ENCODE measurements at regions not wholly inside any gene's neighbourhood (a gene's known extent, or its start where the extent isn't known, plus 50 kb on each side); places are given as distances from the start of the nearest gene placed in this dataset.
"Not testable (repeated sequence)": the region's sequence is repeated elsewhere in the genome, so short reads cannot be mapped to it uniquely, and the experiment has no call there.

DNA sequence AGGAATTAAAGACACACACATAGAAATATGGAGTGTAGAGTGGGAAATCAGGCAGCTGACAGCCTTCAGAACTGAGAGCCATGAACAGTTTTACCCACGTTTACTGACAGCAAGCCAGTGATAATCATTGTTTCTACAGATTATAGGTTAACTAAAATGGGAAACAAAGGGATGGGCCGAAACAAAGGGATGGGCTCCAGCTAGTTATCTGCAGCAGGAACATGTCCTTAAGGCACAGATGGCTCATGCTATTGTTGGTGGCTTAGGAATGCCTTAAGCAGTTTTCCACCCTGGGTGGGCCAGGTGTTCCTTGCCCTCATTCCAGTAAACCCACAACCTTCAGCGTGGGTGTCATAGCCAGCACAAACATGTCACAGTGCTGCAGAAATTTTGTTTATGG lies 355.7 kb upstream of the INTU start:
- peaks cover 22% of the 10 kb centered on the region for H3K9me3 ChIP-seq (ENCODE audit: insufficient read depth, low read depth, low read length)
- not testable (repeated sequence) for H3K27me3 ChIP-seq (ENCODE audit: insufficient read depth, low read length); H3K4me3 ChIP-seq (ENCODE audit: low read length); H3K4me1 ChIP-seq (ENCODE audit: insufficient read depth, low read length); H3K27ac ChIP-seq (ENCODE audit: low read length); H3K9ac ChIP-seq (ENCODE audit: low read depth, low read length); H3K36me3 ChIP-seq (ENCODE audit: insufficient read depth, low read depth, low read length)

DNA sequence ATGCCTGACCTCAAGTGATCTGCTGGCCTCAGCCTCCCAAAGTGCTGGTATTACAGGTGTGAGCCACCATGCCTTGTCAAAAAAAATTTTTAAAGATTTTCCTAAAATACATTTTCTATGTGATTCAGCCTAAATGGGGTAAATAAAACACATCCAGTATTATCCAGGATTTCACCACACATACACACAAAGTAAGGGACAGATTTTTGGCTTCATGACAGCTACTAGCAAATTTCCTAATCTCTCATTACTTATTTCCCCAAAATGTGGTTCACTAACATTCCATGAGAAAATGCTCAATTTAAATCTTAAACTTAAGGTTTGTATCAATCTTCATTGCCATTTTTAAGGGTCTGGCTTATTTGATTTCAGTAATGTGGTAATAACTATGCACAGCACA lies 348.5 kb upstream of the INTU start:
- H3K27ac ChIP-seq (ENCODE audit: low read length) = no peak overlapping the region
- no peak overlapping the region for H3K9ac ChIP-seq (ENCODE audit: low read depth, low read length)
- H3K9me3 ChIP-seq (ENCODE audit: insufficient read depth, low read depth, low read length) = no peaks in the 10 kb centered on the region; the same call in 1 of the 2 replicates
- H3K27me3 ChIP-seq (ENCODE audit: insufficient read depth, low read length) = no peaks in the 10 kb centered on the region
- H3K4me3 ChIP-seq (ENCODE audit: low read length) = no peak overlapping the region
- no peaks in the 10 kb centered on the region for H3K4me1 ChIP-seq (ENCODE audit: insufficient read depth, low read length)
- H3K36me3 ChIP-seq (ENCODE audit: insufficient read depth, low read depth, low read length) = no peaks in the 10 kb centered on the region

DNA sequence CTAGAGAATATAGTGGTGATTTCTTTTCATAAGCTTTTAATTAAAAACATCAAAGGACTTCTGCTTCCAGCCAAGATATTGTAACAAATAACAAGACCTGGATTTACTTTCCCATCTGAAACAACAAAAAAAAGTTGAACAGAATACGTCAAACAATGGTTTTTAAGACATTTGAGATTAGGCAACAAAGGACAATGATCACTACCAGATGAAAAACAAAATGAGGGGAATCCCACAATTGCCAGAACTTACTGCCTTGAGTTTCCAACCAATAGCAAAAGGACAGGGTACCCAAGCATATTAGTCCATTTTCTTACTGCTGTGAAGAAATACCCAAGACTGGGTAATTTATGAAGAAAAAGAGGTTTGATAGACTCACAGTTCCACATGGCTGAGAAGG lies 341.4 kb upstream of the INTU start:
- Histone ChIP-seq H3K36me3 (ENCODE audit: insufficient read depth, low read depth, low read length) (no peaks in the 10 kb centered on the region), H3K27me3 (ENCODE audit: insufficient read depth, low read length) (no peaks in the 10 kb centered on the region), H3K9me3 (ENCODE audit: insufficient read depth, low read depth, low read length) (peaks cover 19% of the 10 kb centered on the region), H3K4me3 (ENCODE audit: low read length) (no peak overlapping the region), H3K9ac (ENCODE audit: low read depth, low read length) (no peak overlapping the region), H3K4me1 (ENCODE audit: insufficient read depth, low read length) (no peaks in the 10 kb centered on the region), H3K27ac (ENCODE audit: low read length) (no peak overlapping the region)

DNA sequence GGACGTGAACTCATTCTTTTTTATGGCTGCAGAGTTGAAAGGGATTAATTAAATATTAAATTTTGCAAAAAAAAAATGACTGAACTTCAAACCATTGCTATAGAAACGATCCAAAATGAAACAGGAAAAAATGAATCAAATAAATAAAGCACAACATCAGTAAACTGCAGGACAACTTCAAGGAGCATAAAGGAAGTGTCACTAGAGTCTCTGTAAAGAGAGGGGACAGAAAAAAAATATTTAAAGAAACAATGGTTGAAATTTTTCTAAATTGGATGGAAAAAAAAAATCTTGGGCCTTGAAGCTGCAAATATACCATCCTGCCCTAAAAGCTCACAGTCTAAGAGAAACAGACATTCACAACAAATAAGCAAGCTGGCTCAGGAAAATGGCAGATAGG lies 339.3 kb upstream of the INTU start:
- peaks cover 29% of the 10 kb centered on the region for H3K9me3 ChIP-seq (ENCODE audit: insufficient read depth, low read depth, low read length)
- H3K27ac ChIP-seq (ENCODE audit: low read length) = no peak overlapping the region
- no peak overlapping the region for H3K4me3 ChIP-seq (ENCODE audit: low read length)
- H3K27me3 ChIP-seq (ENCODE audit: insufficient read depth, low read length) = no peaks in the 10 kb centered on the region
- no peaks in the 10 kb centered on the region for H3K4me1 ChIP-seq (ENCODE audit: insufficient read depth, low read length)
- no peak overlapping the region for H3K9ac ChIP-seq (ENCODE audit: low read depth, low read length)
- no peaks in the 10 kb centered on the region for H3K36me3 ChIP-seq (ENCODE audit: insufficient read depth, low read depth, low read length)

DNA sequence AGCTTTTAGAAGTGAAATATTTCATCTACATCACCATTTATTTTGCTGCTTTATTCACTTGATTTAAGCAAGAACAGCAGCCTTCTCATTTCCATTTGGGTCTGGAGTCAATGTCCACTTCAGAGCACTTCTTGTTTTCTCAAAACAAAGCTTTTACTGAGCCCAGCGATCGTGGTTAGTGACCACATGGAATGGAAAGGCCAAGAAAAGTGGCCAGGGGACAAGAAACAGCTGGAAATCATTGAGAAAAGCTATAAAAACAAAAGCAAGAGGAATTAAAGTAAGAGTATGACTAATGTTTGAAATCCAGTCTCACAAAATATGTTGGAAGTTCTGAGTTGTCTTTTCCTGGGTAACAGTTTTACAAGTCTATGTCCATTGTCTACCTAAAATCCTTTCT lies 328.4 kb upstream of the INTU start:
- Histone ChIP-seq H3K4me3 (ENCODE audit: low read length) (no peak overlapping the region), H3K9me3 (ENCODE audit: insufficient read depth, low read depth, low read length) (peaks cover 9% of the 10 kb centered on the region; the same call in 1 of the 2 replicates), H3K4me1 (ENCODE audit: insufficient read depth, low read length) (no peaks in the 10 kb centered on the region), H3K36me3 (ENCODE audit: insufficient read depth, low read depth, low read length) (no peaks in the 10 kb centered on the region), H3K27ac (ENCODE audit: low read length) (no peak overlapping the region), H3K27me3 (ENCODE audit: insufficient read depth, low read length) (no peaks in the 10 kb centered on the region), H3K9ac (ENCODE audit: low read depth, low read length) (no peak overlapping the region)

DNA sequence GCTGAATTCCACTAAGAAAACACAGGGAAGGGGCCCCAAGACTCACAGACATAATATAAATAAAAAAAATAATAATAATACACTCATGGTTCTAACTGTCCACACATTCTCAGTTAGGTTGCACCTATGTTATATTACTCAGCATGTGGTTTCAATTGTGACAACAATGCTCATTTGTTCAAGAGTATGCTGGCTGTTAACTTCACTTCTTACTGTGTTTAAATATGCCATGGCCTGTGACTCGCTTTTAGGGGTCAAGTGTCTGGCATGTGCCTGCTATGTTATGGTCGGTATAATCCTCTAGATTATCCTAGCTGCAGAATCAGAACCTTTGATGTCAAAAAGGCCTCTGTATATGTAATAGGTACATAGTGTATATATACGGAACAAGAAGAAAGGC lies 324.8 kb upstream of the INTU start:
- H3K4me1 ChIP-seq (ENCODE audit: insufficient read depth, low read length) = no peaks in the 10 kb centered on the region
- H3K27ac ChIP-seq (ENCODE audit: low read length) = no peak overlapping the region
- no peak overlapping the region for H3K9ac ChIP-seq (ENCODE audit: low read depth, low read length)
- no peak overlapping the region for H3K4me3 ChIP-seq (ENCODE audit: low read length)
- no peaks in the 10 kb centered on the region for H3K36me3 ChIP-seq (ENCODE audit: insufficient read depth, low read depth, low read length)
- H3K27me3 ChIP-seq (ENCODE audit: insufficient read depth, low read length) = no peaks in the 10 kb centered on the region
- H3K9me3 ChIP-seq (ENCODE audit: insufficient read depth, low read depth, low read length) = peaks cover 3% of the 10 kb centered on the region; the same call in 1 of the 2 replicates

DNA sequence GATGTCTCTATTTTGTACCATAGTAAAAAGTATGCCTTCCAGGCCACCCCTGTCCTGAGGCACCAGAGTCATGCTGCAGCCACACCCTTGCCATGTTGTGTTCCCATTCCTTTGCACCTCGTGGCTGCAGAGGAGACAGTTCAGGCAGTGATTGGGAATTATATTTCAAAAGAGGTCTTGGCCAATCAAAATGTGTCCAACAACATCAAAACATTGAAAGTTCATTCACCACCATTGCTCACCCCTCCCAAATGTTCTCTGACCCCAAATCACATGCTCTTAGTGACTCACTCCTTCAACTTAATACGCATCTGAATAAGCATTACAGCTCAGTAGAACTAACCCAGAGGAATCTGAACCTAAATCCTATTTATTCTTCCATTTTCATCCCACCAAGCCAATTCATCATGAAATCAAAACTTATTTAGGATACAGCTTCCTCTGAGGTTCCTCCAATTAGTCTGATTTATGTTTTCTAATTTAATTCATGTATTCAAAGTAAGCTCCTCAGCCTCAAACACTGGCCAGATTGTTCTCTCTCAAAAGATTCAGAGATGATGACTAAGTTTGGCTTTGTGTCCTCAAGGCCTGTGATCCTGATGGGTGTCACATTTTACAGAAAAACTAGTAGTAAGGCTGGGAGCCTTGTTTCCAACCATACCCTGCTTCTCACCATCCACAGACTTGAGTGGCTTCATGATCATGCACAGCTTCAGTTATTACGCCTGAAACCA lies 323.2 kb upstream of the INTU start:
- Histone ChIP-seq H3K4me1 (ENCODE audit: insufficient read depth, low read length) (no peaks in the 10 kb centered on the region), H3K9me3 (ENCODE audit: insufficient read depth, low read depth, low read length) (peaks cover 18% of the 10 kb centered on the region), H3K9ac (ENCODE audit: low read depth, low read length) (no peak overlapping the region), H3K27ac (ENCODE audit: low read length) (no peak overlapping the region), H3K4me3 (ENCODE audit: low read length) (no peak overlapping the region), H3K27me3 (ENCODE audit: insufficient read depth, low read length) (no peaks in the 10 kb centered on the region), H3K36me3 (ENCODE audit: insufficient read depth, low read depth, low read length) (no peaks in the 10 kb centered on the region)

DNA sequence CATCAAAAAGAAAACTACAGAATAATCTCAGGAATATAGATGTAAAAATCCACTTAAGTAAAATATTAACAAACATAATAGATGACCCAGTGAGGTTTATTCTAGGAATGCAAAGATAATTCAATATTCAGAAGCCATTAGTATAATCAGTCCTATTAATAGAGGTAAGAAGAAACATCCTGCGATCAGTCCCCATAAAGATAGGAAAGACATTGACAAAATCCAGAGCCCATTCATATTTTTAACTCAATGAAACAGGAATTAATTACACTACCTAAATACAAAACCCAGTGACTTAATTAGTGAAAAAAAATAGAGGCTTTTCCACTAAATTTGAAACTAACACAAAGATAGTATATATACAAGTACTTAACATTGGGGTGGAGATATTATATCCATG lies 321.4 kb upstream of the INTU start:
- peaks cover 18% of the 10 kb centered on the region for H3K9me3 ChIP-seq (ENCODE audit: insufficient read depth, low read depth, low read length)
- no peak overlapping the region for H3K27ac ChIP-seq (ENCODE audit: low read length)
- H3K9ac ChIP-seq (ENCODE audit: low read depth, low read length) = no peak overlapping the region

DNA sequence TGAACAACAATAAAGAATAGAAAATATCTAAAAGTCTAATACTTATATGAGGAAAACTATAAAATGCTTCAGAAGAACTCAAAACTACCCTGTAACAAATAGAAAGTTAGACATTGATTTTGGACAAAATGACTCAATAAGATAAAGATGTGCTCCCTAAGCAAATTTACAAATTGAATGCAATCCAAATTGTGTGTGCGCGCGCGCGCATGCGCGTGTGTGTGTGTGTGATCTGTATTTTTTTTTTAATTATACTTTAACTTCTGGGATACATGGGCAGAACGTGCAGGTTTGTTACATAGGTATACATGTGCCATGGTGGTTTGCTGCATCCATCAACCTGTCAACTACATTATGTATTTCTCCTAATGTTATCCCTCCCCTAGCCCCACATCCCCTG lies 320.8 kb upstream of the INTU start:
- Histone ChIP-seq H3K4me1 (ENCODE audit: insufficient read depth, low read length) (no peaks in the 10 kb centered on the region), H3K4me3 (ENCODE audit: low read length) (no peak overlapping the region), H3K9ac (ENCODE audit: low read depth, low read length) (no peak overlapping the region), H3K27ac (ENCODE audit: low read length) (no peak overlapping the region), H3K9me3 (ENCODE audit: insufficient read depth, low read depth, low read length) (peaks cover 18% of the 10 kb centered on the region), H3K27me3 (ENCODE audit: insufficient read depth, low read length) (no peaks in the 10 kb centered on the region), H3K36me3 (ENCODE audit: insufficient read depth, low read depth, low read length) (no peaks in the 10 kb centered on the region)

More for the DNA sequence above, 321.4 kb upstream of the INTU start:
- H3K36me3 ChIP-seq (ENCODE audit: insufficient read depth, low read depth, low read length) = no peaks in the 10 kb centered on the region
- H3K4me3 ChIP-seq (ENCODE audit: low read length) = no peak overlapping the region
- no peaks in the 10 kb centered on the region for H3K27me3 ChIP-seq (ENCODE audit: insufficient read depth, low read length)
- no peaks in the 10 kb centered on the region for H3K4me1 ChIP-seq (ENCODE audit: insufficient read depth, low read length)

DNA sequence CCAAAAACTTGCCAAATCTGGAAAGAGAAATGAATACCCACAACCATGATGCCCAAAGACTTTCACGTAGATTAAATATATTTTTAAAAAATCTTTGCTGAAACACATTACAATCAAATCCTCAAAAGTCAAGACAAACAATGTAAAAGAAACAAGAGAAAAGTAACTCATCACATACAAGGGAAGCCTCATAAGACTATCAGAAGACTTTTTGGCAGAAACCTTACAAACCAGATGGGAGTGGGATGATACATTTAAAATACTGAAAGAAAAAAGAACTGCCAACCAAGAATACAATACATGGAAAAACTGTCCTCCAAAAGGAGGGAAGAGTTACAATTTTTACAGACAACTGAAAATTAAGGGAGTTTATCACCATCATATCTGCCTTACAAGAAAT lies 319.0 kb upstream of the INTU start:
- no peak overlapping the region for H3K4me3 ChIP-seq (ENCODE audit: low read length)
- no peak overlapping the region for H3K27ac ChIP-seq (ENCODE audit: low read length)
- peaks cover 18% of the 10 kb centered on the region for H3K9me3 ChIP-seq (ENCODE audit: insufficient read depth, low read depth, low read length)
- H3K27me3 ChIP-seq (ENCODE audit: insufficient read depth, low read length) = no peaks in the 10 kb centered on the region
- H3K36me3 ChIP-seq (ENCODE audit: insufficient read depth, low read depth, low read length) = no peaks in the 10 kb centered on the region
- no peaks in the 10 kb centered on the region for H3K4me1 ChIP-seq (ENCODE audit: insufficient read depth, low read length)
- H3K9ac ChIP-seq (ENCODE audit: low read depth, low read length) = no peak overlapping the region

DNA sequence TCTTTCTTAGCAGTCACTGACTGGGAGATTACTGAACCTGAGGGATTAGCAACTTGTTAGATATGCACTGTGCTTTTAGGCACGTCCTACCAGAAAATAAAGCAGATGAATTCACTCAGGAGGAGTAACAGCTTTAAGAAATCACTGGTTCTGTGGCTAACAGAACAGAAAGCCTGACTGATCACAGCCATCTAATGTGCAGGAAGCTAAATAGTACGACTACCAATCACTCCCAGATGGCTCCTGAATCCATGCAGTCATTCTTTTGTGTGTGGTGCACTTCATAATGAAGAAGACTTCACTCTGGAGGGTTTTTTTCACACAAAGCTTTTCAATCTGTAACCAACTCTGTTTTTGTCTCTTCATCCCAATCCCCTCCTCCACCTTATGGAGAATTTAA lies 305.3 kb upstream of the INTU start:
- Histone ChIP-seq H3K36me3 (ENCODE audit: insufficient read depth, low read depth, low read length) (no peaks in the 10 kb centered on the region), H3K27me3 (ENCODE audit: insufficient read depth, low read length) (no peaks in the 10 kb centered on the region), H3K4me3 (ENCODE audit: low read length) (no peak overlapping the region), H3K4me1 (ENCODE audit: insufficient read depth, low read length) (no peaks in the 10 kb centered on the region), H3K9ac (ENCODE audit: low read depth, low read length) (no peak overlapping the region), H3K27ac (ENCODE audit: low read length) (no peak overlapping the region), H3K9me3 (ENCODE audit: insufficient read depth, low read depth, low read length) (peaks cover 22% of the 10 kb centered on the region)

DNA sequence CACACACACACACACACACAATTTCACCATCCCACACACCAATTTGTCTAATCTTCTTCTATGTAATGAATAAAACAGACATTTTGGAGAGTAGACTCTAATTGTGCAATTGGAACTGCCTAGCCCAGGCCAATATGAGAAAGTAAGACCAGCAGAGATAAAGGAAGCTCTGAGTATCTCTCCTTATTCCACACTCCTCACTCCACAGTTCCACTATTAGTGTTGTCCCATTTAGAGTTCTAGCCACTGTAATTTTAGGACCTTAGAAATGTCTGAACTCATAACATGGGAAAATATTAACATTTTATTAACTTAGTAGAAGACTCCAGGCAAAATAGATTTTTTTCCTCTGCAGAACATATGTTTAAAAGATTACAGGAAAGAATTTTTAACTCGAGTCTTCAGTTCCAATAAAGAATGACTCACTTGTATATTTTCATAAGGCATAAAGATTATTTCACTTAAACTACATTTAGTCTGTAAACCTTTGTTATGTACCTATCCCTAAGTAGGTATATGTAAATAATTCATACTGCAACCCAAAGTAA lies 297.6 kb upstream of the INTU start:
- no peaks in the 10 kb centered on the region for H3K4me1 ChIP-seq (ENCODE audit: insufficient read depth, low read length)
- no peaks in the 10 kb centered on the region for H3K36me3 ChIP-seq (ENCODE audit: insufficient read depth, low read depth, low read length)
- H3K27ac ChIP-seq (ENCODE audit: low read length) = no peak overlapping the region
- no peaks in the 10 kb centered on the region for H3K27me3 ChIP-seq (ENCODE audit: insufficient read depth, low read length)
- no peak overlapping the region for H3K9ac ChIP-seq (ENCODE audit: low read depth, low read length)
- H3K4me3 ChIP-seq (ENCODE audit: low read length) = no peak overlapping the region
- no peaks in the 10 kb centered on the region for H3K9me3 ChIP-seq (ENCODE audit: insufficient read depth, low read depth, low read length)

All from iPS-20b (cell line).